ENCODE measurements at regions not wholly inside any gene's neighbourhood (a gene's known extent, or its start where the extent isn't known, plus 50 kb on each side); places are given as distances from the start of the nearest gene placed in this dataset.
A peak's percentile ranks its signal among the peaks of the same experiment; 100 is the strongest.
"Not testable (repeated sequence)": the region's sequence is repeated elsewhere in the genome, so short reads cannot be mapped to it uniquely, and the experiment has no call there.

GRCh38 chr15:39406485-39406884 lies 174.4 kb upstream of the THBS1 start:
- intact Hi-C loops (cut with DNase I), result no loop called here
- DNase-seq, result no peak

- intact Hi-C loops (cut with DNase I), result no loop called here
- no peak for DNase-seq
These were observed 173.8 kb upstream of the THBS1 start for GRCh38 chr15:39407116-39407515.

GRCh38 chr15:39409876-39410530 lies 170.9 kb upstream of the THBS1 start:
- intact Hi-C loops (cut with DNase I), result no loop called here
- no peak for DNase-seq

- intact Hi-C loops (cut with DNase I), result no loop called here
- no peak for DNase-seq
These were observed 169.5 kb upstream of the THBS1 start for GRCh38 chr15:39411102-39411989.

GRCh38 chr15:39413558-39413957 lies 167.3 kb upstream of the THBS1 start:
- DNase-seq, result no peak
- intact Hi-C loops (cut with DNase I), result no loop called here

GRCh38 chr15:39414201-39414600 lies 166.7 kb upstream of the THBS1 start:
- DNase-seq, result no peak
- intact Hi-C loops (cut with DNase I), result no loop called here

- no peak for DNase-seq
- intact Hi-C loops (cut with DNase I), result no loop called here
These were observed 165.2 kb upstream of the THBS1 start for GRCh38 chr15:39415634-39416033.

- intact Hi-C loops (cut with DNase I), result no loop called here
- DNase-seq, result no peak
These were observed 164.6 kb upstream of the THBS1 start for GRCh38 chr15:39416258-39416657.

- intact Hi-C loops (cut with DNase I), result no loop called here
- DNase-seq, result peak in 1 of 10 donors; percentile 62
These were observed 163.3 kb upstream of the THBS1 start for GRCh38 chr15:39417366-39418134.

GRCh38 chr15:39419651-39420050 lies 161.2 kb upstream of the THBS1 start:
- intact Hi-C loops (cut with DNase I), result no loop called here
- no peak for DNase-seq

GRCh38 chr15:39420123-39420852 lies 160.6 kb upstream of the THBS1 start:
- DNase-seq; intact Hi-C loops (cut with DNase I): not testable (repeated sequence)

- DNase-seq; intact Hi-C loops (cut with DNase I): not testable (repeated sequence)
These were observed 160.1 kb upstream of the THBS1 start for GRCh38 chr15:39420853-39421192.

- intact Hi-C loops (cut with DNase I), result no loop called here
These were observed 154.0 kb upstream of the THBS1 start for GRCh38 chr15:39426552-39427532.

GRCh38 chr15:39427705-39428104 lies 153.2 kb upstream of the THBS1 start:
- no peak for DNase-seq
- intact Hi-C loops (cut with DNase I), result no loop called here

More at GRCh38 chr15:39426552-39427532, 154.0 kb upstream of the THBS1 start:
- DNase-seq, result peak in 6 of 10 donors; percentile 27 to 85 (median 52)

- intact Hi-C loops (cut with DNase I), result no loop called here
- DNase-seq, result no peak
These were observed 151.0 kb upstream of the THBS1 start for GRCh38 chr15:39429898-39430357.

GRCh38 chr15:39430389-39430788 lies 150.5 kb upstream of the THBS1 start:
- intact Hi-C loops (cut with DNase I), result no loop called here
- DNase-seq, result no peak

- intact Hi-C loops (cut with DNase I), result no loop called here
These were observed 149.5 kb upstream of the THBS1 start for GRCh38 chr15:39431376-39431775.

GRCh38 chr15:39432026-39432425 lies 148.9 kb upstream of the THBS1 start:
- no peak for DNase-seq

More at GRCh38 chr15:39431376-39431775, 149.5 kb upstream of the THBS1 start:
- no peak for DNase-seq

GRCh38 chr15:39432912-39433348 lies 147.9 kb upstream of the THBS1 start:
- DNase-seq, result no peak
- intact Hi-C loops (cut with DNase I), result no loop called here

More at GRCh38 chr15:39432026-39432425, 148.9 kb upstream of the THBS1 start:
- intact Hi-C loops (cut with DNase I), result no loop called here

Data from posterior cingulate gyrus (tissue), 11 donors.